Stimulated activated CD4-positive, alpha-beta T cell treated with anti-CD3 and anti-CD28 coated beads, Interleukin-4, amount 100 ng/mL, for 4 hours (primary cell): ENCODE measurements at regions not wholly inside any gene's neighbourhood (a gene's known extent, or its start where the extent isn't known, plus 50 kb on each side); places are given as distances from the start of the nearest gene placed in this dataset.
"Not testable (repeated sequence)": the region's sequence is repeated elsewhere in the genome, so short reads cannot be mapped to it uniquely, and the experiment has no call there.

Experiments used
- DNase-seq, 2 experiments: peaks; one replicate each; pipeline ENCODE4 v3.0.0-alpha.2; 2020

DNA sequence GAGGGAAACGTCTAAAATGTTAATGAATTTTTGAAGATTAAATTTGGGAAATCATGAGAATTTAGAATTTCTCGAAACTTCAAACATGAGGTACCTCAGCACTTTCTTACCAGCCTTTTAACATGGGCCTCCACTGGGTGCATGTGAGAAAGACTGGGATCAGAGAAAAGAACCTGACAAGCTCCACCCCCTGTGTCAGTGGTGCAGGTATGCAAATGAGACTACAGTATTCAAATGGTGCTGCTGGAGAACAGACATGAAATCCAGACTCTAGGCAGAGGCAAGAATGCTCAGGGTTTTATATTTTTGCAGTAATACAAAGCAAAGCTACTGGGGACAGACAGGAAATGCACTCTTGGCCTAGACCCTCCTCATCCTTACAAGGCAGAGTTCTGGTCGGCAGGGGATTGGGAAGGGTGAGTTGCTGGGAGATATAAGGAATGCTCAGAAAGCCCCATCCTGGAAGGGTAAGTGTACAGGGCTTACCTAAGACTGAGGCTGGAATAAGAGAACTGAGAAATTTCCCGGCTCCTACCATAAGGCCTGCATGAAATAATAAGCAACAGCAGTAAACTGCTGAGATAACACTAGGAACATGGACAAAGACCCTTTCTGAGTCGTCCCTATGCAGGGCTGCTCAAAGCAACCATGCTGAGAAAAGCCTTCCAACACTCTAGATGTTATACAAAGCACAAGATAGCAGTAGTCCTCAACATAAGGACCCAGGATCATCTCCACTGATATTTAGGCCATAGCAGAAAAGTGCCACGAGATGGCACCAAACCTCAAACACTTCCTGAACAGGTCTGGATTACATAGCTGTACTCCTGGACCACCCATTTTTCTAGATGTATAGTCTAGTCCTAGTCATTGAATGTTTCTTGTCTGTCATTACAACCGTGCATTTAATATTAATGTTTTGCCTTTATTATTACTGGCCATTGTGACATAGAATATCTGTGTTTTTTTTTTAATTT, 260.8 kb downstream of the RASSF9 start:
- DNase-seq: no peak

GRCh38 chr12:85580562-85581168, 255.5 kb downstream of the RASSF9 start:
- DNase-seq: no peak

GRCh38 chr12:85587158-85587557, 249.1 kb downstream of the RASSF9 start:
- DNase-seq: no peak

DNA sequence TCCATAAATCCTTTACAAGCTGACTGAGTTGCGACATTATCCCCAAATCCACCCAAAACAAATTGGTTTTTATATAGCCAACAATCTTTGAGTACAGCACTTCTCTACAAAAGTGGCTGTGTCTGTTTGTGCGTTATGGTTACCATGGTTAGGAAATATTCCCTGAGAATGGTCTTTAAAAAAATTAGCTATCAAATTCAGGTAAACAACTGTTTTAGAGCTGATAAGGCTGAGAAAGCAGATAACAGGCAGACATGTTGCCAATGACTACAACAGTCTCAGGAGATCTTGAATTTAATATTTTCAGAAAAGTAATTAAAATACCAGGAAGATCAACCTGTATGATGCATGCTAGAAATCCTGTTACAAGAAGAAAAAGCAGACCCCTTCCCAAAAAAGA, 248.0 kb downstream of the RASSF9 start:
- no peak for DNase-seq

DNA sequence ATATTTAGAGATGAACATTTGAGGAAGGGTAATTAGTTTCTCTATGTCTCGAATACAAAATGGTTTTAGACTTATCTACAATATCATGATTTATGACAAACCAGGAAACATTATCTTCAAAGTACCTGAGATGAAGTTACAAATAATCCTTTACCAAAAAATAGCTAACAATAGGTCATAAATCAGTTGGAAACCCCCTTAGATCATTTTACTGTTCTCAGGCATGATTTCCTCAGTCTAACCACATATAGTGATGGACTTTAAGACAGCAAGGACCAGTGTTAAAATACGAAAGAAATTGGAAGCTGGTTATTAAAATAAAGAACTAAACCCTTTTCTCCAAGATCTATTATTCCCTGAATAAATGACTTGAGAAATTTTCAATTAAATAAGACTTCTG, 235.4 kb downstream of the RASSF9 start:
- DNase-seq: no peak

DNA sequence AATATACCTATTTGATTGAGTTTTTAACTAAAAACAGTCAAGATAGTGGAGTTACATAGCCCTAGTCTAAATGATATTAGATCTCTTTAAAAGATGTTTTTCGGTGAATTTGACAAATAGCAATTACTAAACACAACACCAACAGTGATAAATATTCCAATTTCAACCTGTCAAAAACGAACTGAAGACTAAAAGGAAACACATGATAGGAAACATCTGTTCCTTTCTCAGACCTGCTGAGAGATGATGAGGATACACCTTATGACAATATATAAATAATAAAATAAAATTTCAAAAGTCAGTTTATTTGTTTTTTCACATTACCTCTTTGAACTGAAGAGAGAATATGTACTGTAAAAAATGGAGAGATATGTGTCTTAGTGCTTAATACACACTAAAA, 232.7 kb downstream of the RASSF9 start:
- DNase-seq: no peak

DNA sequence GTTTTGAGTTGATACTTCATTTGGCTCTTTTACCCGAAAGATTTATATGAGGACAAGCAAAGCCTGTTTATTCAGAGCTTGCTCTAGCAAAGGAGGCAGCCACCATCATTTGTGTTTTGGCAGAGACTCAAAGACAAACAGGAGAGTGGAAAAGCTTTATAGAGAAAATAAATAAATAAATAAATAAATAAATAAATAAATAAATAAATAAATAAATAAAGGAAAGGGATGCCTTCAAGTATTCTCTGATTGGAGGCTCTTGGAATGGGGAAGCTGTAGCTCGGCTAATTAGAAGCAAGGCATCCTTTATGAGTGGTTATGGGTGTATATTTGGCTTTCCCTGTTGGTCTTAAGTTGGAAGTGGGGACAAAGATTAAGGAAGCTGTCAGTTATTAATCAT, 229.8 kb downstream of the RASSF9 start:
- no peak for DNase-seq

DNA sequence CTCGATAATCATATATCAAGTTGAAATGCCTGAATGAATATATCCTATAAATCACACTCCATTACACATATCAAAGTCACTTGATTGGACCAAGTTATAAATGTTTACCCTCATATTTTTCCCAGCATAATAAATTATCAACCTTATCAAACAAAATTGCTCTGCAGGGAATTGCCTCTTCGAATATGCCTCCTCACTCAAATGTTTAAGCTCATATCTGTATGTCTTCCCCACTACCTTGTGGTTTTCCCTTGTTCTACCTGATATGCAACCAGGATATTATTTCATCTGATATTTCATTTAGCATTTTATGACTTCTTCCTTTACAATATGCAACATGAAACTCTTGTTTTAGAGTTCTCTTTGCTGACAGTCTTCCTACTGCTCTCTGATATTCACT, 226.4 kb downstream of the RASSF9 start:
- DNase-seq: no peak

DNA sequence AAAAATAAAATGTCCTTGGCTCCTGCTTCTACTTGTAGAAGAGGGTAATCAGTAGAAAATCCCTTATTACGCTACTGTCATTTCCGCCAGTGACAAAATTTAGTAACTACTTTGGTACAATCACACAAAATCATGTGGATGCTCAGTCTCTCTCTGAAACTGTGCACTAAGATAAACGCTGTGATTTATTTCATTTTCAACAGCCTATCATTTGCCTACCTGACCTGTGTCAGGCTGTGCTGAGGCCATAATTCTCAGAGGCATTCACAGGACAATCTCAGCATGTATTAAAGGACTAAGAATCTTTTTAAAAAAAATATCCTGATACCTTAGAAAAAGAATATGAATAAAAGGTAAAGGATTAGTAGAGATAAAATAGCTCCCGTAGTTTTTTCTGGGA, 226.0 kb downstream of the RASSF9 start:
- DNase-seq: no peak

DNA sequence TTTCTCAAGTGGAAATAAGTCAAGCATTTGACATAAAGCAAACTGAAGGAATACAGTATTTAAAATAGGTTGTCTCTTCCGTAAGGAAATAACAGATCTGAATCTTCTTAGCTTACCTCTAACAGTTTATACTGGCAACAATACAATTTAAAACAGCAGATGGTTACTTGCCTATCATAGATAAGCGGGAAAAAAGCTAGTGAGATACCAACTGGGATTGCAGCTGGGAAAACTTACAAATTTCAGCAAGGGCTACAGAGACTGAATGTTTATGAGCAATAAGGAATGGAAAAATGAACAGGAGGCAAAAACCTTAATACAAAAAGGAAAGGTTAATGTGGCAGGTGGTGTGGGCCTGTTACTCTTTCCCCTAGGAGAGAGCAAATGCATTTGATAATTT, 220.0 kb downstream of the RASSF9 start:
- DNase-seq: no peak

DNA sequence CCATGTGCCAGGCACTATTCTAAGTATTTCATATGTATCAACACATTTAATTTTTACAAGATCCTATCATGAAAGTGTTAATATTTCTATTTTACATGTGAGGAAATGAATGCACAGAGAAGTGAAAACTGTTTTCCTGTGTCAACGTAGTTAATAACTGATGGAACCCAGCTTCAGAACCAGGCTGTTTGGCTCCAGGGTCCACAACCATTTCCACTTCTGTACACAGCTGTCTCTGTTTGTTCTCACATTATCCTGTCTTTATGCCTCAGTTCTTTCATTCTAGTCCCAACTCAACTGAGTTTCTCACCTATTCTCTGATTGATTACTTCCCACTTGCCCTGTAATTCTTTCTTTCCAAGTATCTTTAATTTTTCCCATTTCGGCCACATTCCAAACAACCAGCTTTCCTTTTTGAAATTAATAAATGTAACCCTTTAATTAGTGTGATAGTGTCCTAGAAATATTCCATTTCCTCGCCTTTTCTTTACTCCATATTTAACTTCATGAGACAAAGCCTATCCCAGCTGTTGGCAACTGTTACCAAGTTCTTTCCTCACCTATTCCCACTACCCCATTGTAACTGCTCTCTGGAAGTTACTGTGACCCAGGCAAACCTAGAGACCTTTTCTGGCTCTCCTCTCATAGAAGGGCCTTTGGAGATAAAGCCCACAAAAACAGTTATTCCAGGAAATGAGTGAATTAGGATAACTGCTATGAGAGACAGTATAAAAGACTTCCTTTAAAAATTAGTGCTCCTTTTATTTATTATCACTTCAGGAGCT, 218.7 kb downstream of the RASSF9 start:
- no peak for DNase-seq

DNA sequence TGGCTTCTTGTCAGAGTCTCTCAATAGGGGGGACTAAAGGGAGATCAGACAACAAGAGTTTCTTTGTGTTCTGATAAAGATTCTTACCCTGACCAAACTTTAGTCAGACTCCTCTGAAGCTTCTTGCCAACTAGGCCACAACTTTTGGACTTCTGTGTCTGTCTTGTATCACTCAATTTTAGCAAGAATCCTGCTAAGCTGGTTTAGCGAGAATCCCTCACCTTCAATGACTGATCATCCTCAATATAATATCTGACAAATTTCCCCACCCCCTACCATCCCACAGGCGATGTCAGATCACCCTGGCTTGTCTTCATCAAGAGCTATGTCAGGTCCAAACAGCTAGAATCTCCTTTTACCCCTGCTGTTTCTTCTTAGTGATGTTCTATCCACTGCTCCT, 215.2 kb downstream of the RASSF9 start:
- DNase-seq: no peak

- no peak for DNase-seq
Observed at GRCh38 chr12:85623763-85624162, 212.4 kb downstream of the RASSF9 start.

GRCh38 chr12:85625467-85625866, 210.7 kb downstream of the RASSF9 start:
- DNase-seq: no peak

DNA sequence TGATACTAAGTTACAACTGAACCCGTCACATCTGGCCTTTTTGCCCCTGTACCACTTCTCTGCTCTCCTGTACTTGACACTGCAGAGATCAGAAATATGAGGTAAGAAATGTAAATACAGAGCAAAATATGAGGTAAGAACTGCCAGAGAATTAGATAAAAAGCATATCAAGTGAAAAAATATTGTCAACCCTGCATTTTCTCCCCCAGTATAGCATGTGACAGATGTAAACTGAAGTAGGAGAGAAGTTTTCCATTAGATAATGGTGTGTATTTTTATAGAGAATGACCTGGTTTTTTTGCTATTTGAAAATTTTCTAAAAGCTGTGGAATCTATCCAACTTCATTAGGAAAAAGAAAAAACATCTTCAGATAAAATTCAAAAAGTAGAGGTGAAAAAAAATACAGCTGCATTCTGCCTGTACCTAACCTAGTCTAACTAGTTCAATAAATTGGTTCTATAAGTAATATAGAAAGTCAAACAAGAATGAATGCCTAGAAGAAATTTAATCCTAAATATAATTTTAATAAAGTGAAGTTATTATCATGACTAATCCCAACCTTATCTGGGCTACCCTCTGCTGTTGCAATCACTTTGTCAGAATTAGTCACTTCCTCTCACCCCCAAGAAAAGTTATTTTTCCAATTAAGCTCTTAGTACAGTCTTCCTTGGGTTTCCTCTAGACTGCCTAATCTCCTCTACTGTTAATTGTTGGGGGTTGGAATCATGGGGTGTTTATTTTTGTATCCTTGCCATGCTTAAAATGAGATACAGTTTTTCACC, 210.0 kb downstream of the RASSF9 start:
- DNase-seq: no peak

DNA sequence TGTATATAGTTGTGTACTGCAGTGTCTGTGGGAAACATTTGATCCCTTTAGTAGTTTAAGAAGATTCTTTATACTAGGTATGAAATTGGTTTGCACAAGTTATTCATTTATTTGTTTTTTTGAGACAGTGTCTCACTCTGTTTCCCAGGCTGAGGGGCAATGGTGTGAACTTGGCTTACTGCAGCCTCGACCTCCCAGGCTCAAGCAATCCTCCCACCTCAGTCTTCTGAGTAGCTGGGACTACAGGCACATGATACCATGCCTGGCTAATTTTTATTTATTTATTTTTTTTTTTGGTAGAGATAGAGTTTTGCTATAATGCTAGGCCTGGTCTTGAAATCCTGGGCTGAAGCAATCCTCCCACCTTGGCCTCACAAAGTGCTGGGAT, 209.4 kb downstream of the RASSF9 start:
- DNase-seq: no peak

- DNase-seq: no peak
Observed at GRCh38 chr12:85627584-85627983, 208.6 kb downstream of the RASSF9 start.

GRCh38 chr12:85628562-85628961, 207.6 kb downstream of the RASSF9 start:
- not testable (repeated sequence) for DNase-seq

- DNase-seq: no peak
Observed at GRCh38 chr12:85630851-85631250, 205.4 kb downstream of the RASSF9 start.

DNA sequence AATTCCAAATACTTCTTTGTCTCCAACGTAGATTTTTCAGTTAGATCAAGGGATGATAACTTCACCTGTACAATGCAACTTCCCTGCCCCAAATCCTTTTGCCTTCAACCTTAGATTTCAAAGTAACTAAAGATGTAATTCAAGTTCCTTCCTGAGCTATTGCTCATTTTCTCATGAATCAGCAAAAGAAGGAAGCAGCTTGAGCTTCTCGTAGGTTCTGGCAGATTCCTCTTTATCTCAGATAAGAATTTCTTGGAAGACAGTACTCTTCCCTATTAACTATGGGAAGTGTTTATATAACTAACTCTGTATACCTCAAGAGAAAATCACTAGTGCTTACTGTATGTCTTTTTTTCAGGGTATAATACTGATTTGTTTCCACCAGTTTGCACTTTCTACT, 203.8 kb downstream of the RASSF9 start:
- no peak for DNase-seq

- DNase-seq: no peak
Observed at GRCh38 chr12:85633491-85633890, 202.7 kb downstream of the RASSF9 start.

DNA sequence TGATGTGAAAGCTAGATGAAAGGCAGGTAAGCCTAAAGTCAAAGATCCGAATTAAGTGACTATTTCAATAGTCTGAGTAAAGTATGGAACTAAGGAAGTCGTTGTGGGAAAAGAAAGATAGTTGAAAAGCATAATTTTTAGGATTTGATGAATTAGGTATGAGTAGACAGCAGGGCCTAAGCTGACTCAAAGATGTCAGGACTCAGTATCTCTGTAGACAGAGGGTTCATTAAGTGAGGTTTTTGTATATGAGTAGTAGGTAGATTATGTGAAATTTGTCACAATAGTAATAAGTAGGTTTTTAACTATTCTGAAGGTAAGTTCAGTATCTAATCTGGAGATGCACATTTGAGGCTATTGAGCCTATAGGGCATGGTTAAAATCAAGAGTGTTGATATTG, 196.4 kb downstream of the RASSF9 start:
- no peak for DNase-seq

DNA sequence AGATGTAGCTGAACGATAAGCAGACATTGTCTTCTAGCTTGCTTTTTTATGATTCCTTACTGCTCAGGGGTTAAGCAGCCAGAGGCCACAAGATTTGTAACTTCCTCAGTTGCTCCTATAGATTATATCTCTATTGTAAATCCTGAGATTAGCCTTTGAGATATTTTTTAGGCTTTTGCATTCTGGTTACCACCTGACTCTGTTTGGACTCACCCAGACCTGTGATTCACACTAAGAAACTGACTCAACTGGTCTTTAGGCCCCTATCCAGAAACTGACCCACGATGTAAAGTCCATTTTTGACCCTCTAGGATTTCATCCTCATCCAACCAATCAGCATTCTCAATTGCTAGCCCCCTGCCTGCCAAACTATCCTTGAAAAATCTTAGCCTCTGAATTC, 194.4 kb downstream of the RASSF9 start:
- DNase-seq: no peak
